Stimulated activated CD8-positive, alpha-beta memory T cell treated with anti-CD3 and anti-CD28 coated beads, Interleukin-7, amount 100 ng/mL, for 4 hours (primary cell): ENCODE measurements at regions not wholly inside any gene's neighbourhood (a gene's known extent, or its start where the extent isn't known, plus 50 kb on each side); places are given as distances from the start of the nearest gene placed in this dataset.
"Not testable (repeated sequence)": the region's sequence is repeated elsewhere in the genome, so short reads cannot be mapped to it uniquely, and the experiment has no call there.

Source experiments
- DNase-seq, 2 donors: peaks; one replicate each; pipeline ENCODE4 v3.0.0-alpha.2; 2020; ENCODE audit warnings: low read depth in 2 of 2

GRCh38 chr14:88983755-88984154, 159.3 kb downstream of the TTC8 start:
- DNase-seq: no peak

DNA sequence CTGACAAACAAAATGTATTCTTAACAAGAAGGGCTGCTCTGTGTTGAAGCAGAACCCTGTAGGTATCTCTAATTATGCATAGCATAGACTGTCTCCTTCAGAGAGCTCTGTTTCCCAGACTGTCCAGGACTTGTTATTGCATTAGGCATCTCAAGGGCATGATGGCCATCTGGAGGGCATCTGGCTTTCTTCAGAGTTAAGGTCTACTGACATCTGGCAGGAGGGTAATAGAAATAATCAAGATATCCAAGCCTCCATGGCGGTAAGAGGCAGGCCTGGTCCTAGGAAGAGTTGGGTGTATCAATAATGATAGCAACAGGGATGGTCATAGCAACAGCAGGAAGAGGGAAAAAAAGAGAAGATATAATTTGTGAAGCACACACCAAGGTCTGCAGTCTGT, 161.2 kb downstream of the TTC8 start:
- DNase-seq: no peak

DNA sequence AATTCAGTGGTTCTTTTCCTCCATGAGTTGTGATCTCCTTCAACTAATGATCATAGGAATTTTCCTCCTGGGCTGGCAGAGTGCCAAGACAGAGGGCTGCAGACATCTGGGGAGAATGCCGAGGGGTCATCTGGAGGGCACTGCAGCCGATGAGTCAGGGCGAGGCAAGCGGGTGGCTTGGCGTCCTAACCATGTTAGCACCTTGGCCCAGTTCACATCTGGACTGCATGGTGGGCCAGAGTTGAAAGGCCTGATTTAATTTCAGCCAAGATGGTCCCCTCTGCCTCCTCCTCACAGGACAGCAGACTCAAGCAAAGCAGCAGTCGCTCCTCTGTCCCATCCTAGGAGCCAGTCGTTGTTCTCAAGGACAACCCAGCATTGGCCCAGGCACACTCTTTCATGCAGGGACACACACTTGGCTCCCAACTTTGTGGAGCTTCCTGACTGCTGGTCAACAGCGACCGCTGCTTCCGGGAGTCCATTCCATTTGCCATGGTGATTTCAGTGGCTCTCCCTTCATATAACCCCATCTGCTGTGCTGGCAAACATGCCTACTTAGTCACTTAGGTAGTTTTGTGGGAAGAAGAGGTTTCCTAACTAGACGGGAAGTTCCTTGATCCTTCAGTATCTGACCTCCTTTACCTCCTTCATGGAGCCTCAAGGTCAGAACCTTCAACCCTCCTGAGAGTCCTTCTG, 161.8 kb downstream of the TTC8 start:
- no peak for DNase-seq

GRCh38 chr14:88986908-88987307, 162.5 kb downstream of the TTC8 start:
- not testable (repeated sequence) for DNase-seq

DNA sequence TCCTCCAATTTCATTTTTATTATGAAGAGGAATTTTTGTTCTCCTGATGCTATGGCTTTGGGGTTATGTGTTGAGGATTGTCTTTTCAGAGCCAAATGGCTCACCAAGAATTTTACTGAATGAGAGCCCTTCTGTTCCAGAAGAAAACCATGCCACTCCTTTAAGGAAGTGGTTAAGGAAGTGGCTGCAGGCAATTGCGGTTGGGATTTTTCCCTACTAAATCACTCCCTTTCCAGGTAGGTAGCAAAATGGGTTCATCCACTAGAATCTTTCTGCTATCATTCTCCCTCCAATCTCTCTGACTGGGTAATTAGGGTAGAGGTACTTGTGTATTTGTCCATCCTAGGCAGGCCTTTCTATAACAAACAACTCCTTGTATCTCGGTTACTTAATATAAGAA, 163.1 kb downstream of the TTC8 start:
- no peak for DNase-seq

DNA sequence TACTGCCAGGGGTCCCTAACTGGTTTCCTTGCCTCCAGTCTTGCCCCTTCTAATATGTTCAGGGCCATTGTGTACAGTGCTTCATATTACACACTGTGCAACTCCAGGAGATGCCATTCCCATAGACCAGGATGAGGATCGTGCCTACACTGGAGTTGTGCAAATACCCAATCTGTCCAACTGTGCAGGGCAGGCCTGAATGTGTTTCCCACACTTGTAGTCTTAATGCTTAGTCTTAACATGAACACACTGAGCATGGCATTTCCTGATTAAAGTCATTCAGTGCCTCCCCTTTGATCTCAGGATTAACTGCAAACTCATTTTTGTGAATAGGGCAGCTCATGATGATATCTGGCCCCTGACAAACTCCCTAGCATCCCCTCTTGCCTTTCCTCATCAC, 165.5 kb downstream of the TTC8 start:
- DNase-seq: no peak

- DNase-seq: no peak
Observed at GRCh38 chr14:88990856-88991255, 166.4 kb downstream of the TTC8 start.

DNA sequence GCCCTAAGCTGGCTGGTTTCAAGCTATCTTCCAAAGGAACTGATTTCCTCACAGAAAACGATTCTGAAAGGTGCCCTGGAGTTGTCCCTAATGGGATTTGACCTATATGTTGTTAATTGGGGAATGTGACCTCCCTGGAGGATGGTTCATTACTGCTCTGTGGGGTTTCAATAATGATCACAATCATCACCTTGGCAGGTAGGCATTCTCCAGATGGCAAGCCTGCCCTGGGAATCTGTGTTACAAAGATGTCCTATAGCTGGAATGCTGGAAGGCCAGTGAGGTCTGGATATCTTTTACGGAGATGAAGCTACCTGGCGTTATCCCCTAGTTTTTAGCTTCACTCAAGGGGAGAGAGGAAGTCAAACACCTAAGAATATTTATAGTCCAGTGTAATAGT, 167.6 kb downstream of the TTC8 start:
- DNase-seq: no peak

GRCh38 chr14:88993946-88994345, 169.5 kb downstream of the TTC8 start:
- DNase-seq: no peak

- DNase-seq: no peak
Observed at GRCh38 chr14:88995437-88996198, 171.2 kb downstream of the TTC8 start.

GRCh38 chr14:88998027-88998426, 173.6 kb downstream of the TTC8 start:
- DNase-seq: no peak

DNA sequence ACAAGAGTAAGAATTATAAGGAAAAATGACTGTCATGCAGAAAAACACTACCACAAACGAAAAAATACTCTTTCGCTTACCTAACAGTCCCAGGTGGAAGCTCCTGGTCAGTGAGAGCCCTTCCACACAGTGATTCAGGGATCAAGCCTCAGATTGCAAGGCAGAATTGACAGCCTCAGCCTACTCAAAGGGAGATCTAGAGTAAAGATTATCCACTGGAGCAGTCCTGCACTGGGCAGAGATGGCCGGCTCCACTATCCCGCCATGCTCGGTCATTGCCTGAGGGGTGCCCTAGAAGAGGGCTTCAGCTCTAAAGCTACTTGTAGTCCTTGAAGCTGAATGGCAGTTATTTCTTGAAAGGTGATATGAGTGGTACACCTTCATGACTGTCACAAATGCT, 174.7 kb downstream of the TTC8 start:
- DNase-seq: no peak

DNA sequence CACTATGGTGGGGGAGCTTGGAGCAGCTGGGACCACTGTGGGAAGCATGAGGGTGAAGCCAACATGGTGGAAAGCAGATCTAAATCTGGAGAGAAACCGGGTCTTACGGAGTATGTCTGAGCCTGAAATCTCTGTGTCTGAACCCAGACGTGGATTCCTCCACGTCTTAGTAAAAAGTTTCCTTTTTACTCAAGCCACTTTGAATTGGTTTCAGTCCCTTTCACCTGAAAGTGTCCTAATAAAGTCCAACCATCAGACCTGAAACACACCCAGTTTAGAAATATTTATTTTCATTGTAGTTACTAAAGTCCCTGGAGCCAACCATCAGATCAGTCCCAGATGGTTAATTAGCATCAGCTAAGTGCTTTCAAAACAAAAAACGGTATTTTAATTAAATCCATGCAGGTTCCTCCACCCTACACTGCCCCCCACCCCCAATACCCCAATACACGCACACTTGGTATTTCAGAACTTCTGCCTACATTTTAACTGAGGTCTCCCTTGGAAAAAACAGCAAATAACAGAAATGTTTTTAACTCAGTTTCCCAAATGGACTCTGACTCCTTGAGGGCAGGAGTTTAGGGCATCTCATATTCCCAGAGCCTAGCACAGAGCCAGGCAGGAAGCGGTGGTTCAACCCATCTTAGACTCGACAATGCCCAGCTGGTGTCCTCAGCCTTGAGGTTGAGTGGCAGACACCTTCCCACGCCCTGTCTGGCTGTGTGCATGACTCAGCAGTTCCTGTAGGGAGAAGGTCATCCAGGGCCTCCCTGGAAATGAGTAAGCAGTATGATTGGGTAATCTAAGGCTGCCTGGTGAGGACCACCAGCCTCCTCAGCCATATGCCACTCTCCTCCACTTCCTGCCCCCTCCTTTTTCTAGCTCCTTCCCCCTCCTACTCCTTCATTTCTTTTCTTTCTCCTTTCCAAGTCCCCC, 175.8 kb downstream of the TTC8 start:
- DNase-seq: no peak

DNA sequence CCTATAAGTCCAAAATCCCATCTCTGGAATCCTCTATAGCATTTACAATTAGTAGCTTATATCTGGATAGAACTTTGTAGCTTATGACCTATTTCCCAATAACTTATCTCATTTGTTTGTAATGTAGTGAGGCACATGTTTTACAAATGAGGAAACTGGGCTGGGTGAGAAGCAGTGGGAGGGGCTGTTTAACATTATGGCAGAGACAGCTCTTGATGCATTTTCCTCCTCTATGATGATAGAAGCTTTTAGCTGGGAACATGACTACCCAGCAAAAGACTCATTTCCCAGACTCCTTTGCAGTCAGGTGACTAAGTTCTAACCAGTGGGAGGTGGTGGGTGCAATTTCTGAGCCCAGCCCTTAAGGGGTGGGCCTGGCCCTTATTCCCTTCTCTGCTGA, 179.7 kb downstream of the TTC8 start:
- DNase-seq: no peak

- DNase-seq: no peak
Observed at GRCh38 chr14:89007906-89008305, 183.5 kb downstream of the TTC8 start.

GRCh38 chr14:89011355-89012281, 187.2 kb downstream of the TTC8 start:
- no peak for DNase-seq

DNA sequence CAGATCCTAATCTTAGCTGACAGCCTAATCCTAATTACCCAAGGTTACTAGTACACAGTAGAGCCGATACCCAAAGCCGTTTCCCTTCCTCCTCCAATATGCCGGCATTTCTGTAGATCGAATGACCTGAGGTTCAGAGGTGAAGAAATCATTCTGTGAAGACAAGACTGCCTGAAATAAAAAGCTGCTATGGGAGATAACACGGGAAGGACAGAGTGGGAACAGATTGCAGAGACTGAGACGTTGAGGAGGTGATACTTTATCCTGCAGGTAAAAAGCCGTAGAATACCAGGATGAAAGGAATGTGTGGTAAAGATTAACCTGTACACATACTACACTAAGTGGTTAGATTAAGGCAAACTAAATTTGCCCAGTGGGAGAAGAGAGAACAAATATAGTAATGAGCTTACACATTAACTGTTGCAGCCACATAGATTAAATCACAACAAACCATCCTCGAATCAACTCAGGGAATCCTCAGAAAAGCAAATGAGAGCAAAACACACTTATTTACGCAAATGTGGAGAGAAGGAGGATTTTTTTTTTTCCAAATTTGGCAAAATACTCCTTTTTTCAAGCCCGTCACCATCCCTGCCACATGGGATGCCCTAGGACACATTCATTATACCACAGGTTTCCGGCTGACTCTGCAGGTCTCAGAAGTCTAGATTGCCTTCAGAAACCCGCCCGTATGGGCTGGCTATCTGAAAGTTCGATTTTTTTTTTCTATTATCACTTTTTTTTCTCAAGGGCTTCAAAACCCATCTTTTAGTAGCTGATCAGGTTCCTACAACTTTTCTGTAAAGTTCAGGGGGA, 188.0 kb downstream of the TTC8 start:
- no peak for DNase-seq

DNA sequence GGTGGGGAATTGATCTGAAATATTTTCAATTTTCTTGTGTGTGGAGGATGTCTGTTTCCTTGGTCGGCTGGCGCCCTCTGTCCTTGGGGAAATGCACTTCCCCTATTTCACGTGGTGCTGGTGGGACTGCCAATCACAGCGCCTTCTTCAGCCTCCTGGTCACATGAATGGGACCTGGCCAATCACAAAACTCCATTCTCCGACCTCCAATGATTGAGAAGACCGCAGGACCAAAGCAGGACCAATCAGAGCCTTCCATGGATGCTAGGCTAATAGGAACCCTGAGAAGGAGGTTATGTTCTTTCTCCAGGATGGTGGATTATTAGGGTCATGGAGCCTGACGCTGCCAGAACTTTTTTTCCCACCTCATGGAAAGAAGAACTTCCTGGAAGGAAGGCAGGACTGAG, 188.7 kb downstream of the TTC8 start:
- no peak for DNase-seq

DNA sequence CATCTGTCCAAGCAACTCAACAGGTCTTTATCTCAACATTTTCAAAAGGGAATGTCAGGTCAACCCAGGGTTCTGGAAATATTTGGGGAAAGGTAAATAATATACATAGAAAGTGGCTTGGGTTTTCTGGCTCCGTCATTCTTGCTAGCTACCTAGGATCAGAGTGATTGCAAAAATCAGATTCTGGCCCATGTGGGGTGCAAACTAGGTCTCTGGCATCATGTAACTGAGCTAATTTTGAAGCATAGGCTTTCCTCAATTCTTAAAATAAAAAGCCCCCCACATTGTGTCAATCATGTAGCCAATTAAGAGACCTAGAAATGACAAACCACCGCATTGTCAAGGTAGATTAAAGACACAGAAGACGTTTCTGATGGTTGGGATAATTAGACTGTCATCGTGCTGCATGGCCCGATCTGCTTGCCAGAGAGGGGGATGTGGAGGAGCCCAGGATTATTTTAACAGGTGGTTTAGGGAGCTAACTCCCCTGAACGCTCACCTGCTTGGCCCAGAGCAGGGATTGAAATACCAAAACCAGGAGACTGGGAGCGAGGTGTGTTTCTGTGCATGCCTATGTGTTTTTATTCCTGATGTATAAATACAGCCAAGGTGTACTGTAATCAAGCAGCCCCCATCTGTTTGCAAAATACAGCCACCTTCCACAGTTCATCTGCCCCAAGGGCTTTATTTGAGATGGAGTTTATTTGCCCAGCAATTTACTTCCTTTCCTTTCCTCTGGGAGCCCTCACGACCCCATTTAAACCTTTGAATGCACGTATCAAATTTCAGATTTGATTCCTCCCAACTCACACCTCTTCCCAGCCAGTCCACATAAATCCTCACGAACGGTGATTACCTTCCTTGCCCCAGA, 189.5 kb downstream of the TTC8 start:
- DNase-seq: no peak

DNA sequence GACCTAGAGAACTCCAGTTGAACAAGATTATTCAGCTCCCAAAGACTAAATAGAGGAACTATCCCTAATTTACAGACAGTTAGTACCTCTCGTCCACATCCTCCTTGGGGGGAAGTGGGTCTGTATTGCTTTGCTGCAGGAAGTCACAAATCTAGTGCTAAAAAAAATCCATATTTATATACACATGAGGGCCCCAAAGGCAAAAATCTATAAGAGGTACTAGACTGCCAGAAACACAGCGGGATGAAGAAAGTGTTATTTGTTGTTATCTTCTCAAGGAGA, 190.1 kb downstream of the TTC8 start:
- DNase-seq: no peak
